ENCODE measurements at regions not wholly inside any gene's neighbourhood (a gene's known extent, or its start where the extent isn't known, plus 50 kb on each side); places are given as distances from the start of the nearest gene placed in this dataset.

DNA sequence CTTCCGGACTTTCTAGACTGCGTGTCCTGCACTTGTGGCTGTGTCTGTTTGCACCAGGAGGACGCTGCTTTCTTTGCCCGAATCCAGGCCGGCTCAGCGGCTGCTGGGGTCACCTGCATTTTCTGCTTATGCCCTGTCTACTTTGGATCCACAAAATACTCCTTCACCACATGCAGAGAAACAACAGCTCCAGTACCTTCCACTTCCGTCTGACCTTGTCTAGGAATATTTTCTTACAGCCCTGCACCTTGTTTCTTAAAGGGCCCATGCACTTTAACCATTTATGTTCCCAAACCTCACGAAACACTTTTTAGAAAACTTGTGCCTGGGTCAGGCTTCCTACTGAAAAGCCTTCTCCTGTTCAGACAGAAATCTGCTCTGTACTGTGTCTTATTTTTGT, 129.4 kb upstream of the NCK2 start:
- TF ChIP-seq, protein P1, sequence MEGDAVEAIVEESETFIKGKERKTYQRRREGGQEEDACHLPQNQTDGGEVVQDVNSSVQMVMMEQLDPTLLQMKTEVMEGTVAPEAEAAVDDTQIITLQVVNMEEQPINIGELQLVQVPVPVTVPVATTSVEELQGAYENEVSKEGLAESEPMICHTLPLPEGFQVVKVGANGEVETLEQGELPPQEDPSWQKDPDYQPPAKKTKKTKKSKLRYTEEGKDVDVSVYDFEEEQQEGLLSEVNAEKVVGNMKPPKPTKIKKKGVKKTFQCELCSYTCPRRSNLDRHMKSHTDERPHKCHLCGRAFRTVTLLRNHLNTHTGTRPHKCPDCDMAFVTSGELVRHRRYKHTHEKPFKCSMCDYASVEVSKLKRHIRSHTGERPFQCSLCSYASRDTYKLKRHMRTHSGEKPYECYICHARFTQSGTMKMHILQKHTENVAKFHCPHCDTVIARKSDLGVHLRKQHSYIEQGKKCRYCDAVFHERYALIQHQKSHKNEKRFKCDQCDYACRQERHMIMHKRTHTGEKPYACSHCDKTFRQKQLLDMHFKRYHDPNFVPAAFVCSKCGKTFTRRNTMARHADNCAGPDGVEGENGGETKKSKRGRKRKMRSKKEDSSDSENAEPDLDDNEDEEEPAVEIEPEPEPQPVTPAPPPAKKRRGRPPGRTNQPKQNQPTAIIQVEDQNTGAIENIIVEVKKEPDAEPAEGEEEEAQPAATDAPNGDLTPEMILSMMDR (optimal IDR thresholded peaks at IDR 0.05 in 1 of 3, IDR thresholded peaks at IDR 0.05 in 1 of 3, conservative IDR thresholded peaks at IDR 0.05 in 1 of 3; ENCODE audit: extremely low read depth in 1 of 3, insufficient read depth in 2 of 3, low read length in 3 of 3) = no peak
- no peak for TF ChIP-seq EZH2 (IDR thresholded peaks at IDR 0.05; ENCODE audit: low read length)

All from keratinocyte (primary cell).